ENCODE measurements at regions not wholly inside any gene's neighbourhood (a gene's known extent, or its start where the extent isn't known, plus 50 kb on each side); places are given as distances from the start of the nearest gene placed in this dataset.

DNA sequence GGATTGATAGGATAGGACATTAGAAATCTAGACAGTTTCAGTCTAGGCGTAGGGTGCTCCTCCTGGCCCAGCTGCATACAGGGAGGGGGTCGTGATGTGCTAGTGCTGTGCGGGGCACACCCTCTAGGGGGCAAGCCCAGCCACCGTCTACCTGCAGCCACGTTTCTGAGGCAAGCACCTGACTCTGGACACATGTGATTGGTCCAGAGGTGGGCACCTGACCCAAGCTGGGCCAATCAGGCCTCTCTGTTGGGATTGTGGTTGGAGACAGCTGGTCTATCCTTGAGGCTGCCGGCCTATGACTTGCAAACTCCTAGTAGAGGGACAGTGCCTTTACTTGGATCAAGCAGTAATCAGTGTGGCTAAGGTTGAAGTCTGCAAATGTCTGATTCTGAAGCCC is 317.1 kb downstream of the BMP7 start:
- FAIRE-seq = no peak
- peaks cover 0 to 2% of the 10 kb centered on the region in 2 experiments; a peak in 2 of 4 replicates for H3K27me3 ChIP-seq (replicated peaks in 1 of 2; ENCODE audit: control insufficient read depth in 2 of 2, insufficient read depth in 2 of 2, low read length in 1 of 2)

More for the DNA sequence above, 317.1 kb downstream of the BMP7 start:
- RAD21 ChIA-PET (ENCODE audit: unreplicated experiment) = no interaction called here
- Histone ChIP-seq H3K4me2 (ENCODE audit: control insufficient read depth, insufficient read depth) (no peak overlapping the region), H3K27ac (ENCODE audit: control insufficient read depth, insufficient read depth) (no peak overlapping the region), H3K4me1 (ENCODE audit: control insufficient read depth, insufficient read depth, low read length) (no peaks in the 10 kb centered on the region), H3K9ac (ENCODE audit: control insufficient read depth, insufficient read depth, low read length) (no peak overlapping the region), H3K4me3 (no peak overlapping the region), H3K9me3 (replicated peaks; ENCODE audit: control insufficient read depth, insufficient read depth, low read length) (no peaks in the 10 kb centered on the region), H4K20me1 (ENCODE audit: control insufficient read depth, insufficient read depth) (no peaks in the 10 kb centered on the region), H3K79me2 (ENCODE audit: control insufficient read depth, insufficient read depth, low read length) (no peaks in the 10 kb centered on the region), H2AFZ (ENCODE audit: control insufficient read depth, low read depth, low read length) (no peak overlapping the region), H3K36me3 (ENCODE audit: control insufficient read depth in 2 of 2, insufficient read depth in 2 of 2, low read length in 1 of 2) (no peaks in the 10 kb centered on the region)
- 22% methylated on average over 6 of the region's 6 CpGs for WGBS (ENCODE audit: insufficient coverage, insufficient replicate concordance, low lambda C conversion rate, missing lambda C conversion rate)
- TF ChIP-seq USF2 (IDR thresholded peaks at IDR 0.05; ENCODE audit: borderline replicate concordance, low read depth, low read length) = no peak
- TF ChIP-seq STAT3 (IDR thresholded peaks at IDR 0.05; ENCODE audit: low read depth, low read length) = no peak
- TF ChIP-seq BMI1 (IDR thresholded peaks at IDR 0.05; ENCODE audit: borderline replicate concordance) = no peak
- TF ChIP-seq NFYB (IDR thresholded peaks at IDR 0.05; ENCODE audit: insufficient read depth, low read depth, low read length) = peak; percentile 71
- TF ChIP-seq ZNF687 (IDR thresholded peaks at IDR 0.05) = no peak
- TF ChIP-seq CREM (IDR thresholded peaks at IDR 0.05; ENCODE audit: low read depth) = no peak
- TF ChIP-seq MXI1 (IDR thresholded peaks at IDR 0.05; ENCODE audit: low read depth, low read length) = no peak
- TF ChIP-seq SIN3A (IDR thresholded peaks at IDR 0.05; ENCODE audit: low read depth, low read length) = no peak
- TF ChIP-seq YBX1 (IDR thresholded peaks at IDR 0.05) = no peak
- no peak for TF ChIP-seq POLR2AphosphoS2 (IDR thresholded peaks at IDR 0.05; ENCODE audit: low read depth, low read length)
- TF ChIP-seq USF1 (IDR thresholded peaks at IDR 0.05; ENCODE audit: borderline replicate concordance, extremely low read length, insufficient read depth, low read depth, low read length) = peak; percentile 53
- TF ChIP-seq PML (IDR thresholded peaks at IDR 0.05; ENCODE audit: low read length) = no peak
- no peak for TF ChIP-seq ZNF24 (IDR thresholded peaks at IDR 0.05)
- TF ChIP-seq ZNF384 (IDR thresholded peaks at IDR 0.05; ENCODE audit: borderline replicate concordance, low read depth, low read length) = no peak
- TF ChIP-seq CEBPB (IDR thresholded peaks at IDR 0.05; ENCODE audit: borderline replicate concordance in 1 of 2, low read depth in 2 of 2, low read length in 2 of 2) = no peak
- no peak for DNase-seq (ENCODE audit: low read depth, low spot score)
- POLR2A ChIA-PET = no interaction called here
- in situ Hi-C loops (cut with MboI) (no loop called here), intact Hi-C loops (cut with micrococcal nuclease; ENCODE audit: unreplicated experiment) (no loop called here)
- ATAC-seq = no peak
- no TSS peak for BruUV-seq (replicated peaks)
- SMC1A ChIA-PET (ENCODE audit: uncharacterized antibody, unreplicated experiment) = no interaction called here
- CTCF ChIA-PET = no interaction called here
